ENCODE measurements at regions not wholly inside any gene's neighbourhood (a gene's known extent, or its start where the extent isn't known, plus 50 kb on each side); places are given as distances from the start of the nearest gene placed in this dataset.

DNA sequence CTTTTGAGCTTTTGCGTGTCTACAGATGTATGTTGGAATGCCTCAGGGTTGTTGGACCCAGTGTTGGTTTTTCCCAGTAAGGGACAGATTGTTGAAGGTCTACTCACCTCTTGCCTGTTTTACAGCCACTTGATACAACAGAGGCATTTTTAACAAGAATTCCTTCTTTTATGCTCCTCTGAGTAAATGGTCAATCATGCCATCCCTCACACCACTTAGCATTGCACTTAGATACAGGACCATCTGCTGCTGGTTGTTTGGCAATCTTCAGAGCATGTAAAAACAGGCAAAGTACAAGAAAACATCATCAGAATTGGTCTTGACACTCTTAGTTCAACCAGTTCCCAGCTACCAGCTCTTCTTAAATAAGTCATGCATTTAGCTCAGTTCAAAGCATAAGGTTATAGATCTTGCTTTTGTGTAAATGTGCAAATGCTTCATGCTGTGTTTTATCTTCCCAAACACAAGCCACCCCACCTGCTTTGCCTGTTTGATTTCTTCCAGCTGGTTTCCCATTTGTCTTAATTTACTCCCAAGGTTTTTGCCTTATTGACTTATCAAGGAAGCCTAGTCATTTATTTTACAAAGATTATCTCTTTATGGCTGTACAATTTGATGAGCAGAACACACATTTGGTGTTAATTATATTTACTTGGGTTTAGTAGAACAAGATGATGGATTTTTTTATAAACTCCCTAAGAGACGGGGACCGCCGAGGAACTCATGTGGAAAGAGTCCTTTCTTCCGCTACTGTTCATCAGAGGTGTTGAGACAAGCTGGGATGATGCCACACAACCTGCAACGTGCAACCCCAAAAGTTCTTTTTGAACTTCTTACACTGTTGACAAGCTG lies 136.6 kb downstream of the AHR start:
- TF ChIP-seq RAD21 (conservative IDR thresholded peaks at IDR 0.05 in 1 of 2, IDR thresholded peaks at IDR 0.05 in 1 of 2) (no peak), SMC3 (IDR thresholded peaks at IDR 0.05) (no peak)
